ACC112 (cell line): ENCODE measurements at regions not wholly inside any gene's neighbourhood (a gene's known extent, or its start where the extent isn't known, plus 50 kb on each side); places are given as distances from the start of the nearest gene placed in this dataset.

Experiments used
- H2AFZ ChIP-seq: fragments of 200-600 bp; sonication (generic); one replicate; pipeline ENCODE4 v1.6.0; 2017; ENCODE audit warnings: antibody characterized with exemption, low read length; ENCODE audit not compliant: unreplicated experiment
- H3K27ac ChIP-seq: fragments of 200-600 bp; sonication (generic); 2 replicates; pipeline ENCODE4 v1.5.1; 2014; ENCODE audit warnings: low read depth, mild to moderate bottlenecking, antibody characterized with exemption, low read length, moderate library complexity
- H3K27me3 ChIP-seq: fragments of 200-600 bp; sonication (generic); 2 replicates; pipeline ENCODE4 v1.6.1; 2014; ENCODE audit warnings: mild to moderate bottlenecking, antibody characterized with exemption, low read length, moderate library complexity, mixed read lengths; ENCODE audit not compliant: insufficient read depth
- H3K36me3 ChIP-seq: fragments of 200-600 bp; sonication (generic); 2 replicates; pipeline ENCODE4 v1.6.1; 2016; ENCODE audit warnings: mild to moderate bottlenecking, antibody characterized with exemption, low read length, moderate library complexity, mixed read lengths; ENCODE audit not compliant: insufficient read depth
- H3K4me1 ChIP-seq: fragments of 200-600 bp; sonication (generic); one replicate; pipeline ENCODE4 v1.6.1; 2016; ENCODE audit warnings: low read length, mixed read lengths; ENCODE audit not compliant: insufficient read depth, unreplicated experiment, control insufficient read depth
- H3K4me3 ChIP-seq: fragments of 200-600 bp; sonication (generic); 2 replicates; pipeline ENCODE4 v1.5.1; 2014; ENCODE audit warnings: mild to moderate bottlenecking, low read depth, low read length
- H3K79me2 ChIP-seq: fragments of 200-600 bp; sonication (generic); one replicate; pipeline ENCODE4 v1.6.0; 2016; ENCODE audit warnings: low read length; ENCODE audit not compliant: control insufficient read depth, unreplicated experiment, insufficient read depth

DNA sequence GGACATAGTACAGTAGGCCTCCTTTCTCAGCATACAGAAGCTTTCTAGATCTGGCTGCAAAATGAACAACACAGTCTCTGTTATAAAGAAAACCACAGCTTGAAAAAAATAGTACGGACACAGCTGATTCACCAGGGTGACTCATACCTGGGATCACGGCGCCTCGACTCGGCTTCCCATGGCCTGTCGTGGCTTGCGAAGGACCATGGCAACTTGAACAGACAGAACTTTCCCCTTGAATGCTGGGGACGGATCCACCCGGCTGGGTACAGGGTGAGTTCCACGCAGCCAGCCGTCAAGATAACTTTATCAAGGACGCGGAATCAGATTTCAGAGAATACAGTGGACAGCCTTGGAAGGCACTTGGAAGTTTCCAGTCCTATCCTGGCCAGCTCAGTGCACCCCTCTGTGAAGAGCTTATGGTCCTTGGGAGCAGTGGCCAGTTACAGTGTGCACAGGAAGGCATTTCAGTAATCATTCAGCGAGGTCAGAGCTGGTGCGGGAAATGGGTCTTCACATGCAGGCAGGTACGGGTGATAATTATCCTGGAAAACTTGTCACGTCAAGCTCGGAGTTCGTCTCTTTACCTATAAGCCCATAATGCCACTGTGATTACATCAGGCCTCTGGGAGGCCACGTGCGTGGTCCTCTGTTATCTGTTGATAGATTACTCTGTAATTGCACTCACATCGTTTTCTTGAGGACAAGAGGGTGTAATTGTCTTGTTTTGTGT lies 57.9 kb upstream of the MAF start:
- Histone ChIP-seq H3K4me3 (no peak overlapping the region), H3K79me2 (no peaks in the 10 kb centered on the region), H3K27me3 (no peaks in the 10 kb centered on the region), H2AFZ (no peak overlapping the region), H3K36me3 (no peaks in the 10 kb centered on the region), H3K27ac (no peak overlapping the region), H3K4me1 (peaks cover 4% of the 10 kb centered on the region)

DNA sequence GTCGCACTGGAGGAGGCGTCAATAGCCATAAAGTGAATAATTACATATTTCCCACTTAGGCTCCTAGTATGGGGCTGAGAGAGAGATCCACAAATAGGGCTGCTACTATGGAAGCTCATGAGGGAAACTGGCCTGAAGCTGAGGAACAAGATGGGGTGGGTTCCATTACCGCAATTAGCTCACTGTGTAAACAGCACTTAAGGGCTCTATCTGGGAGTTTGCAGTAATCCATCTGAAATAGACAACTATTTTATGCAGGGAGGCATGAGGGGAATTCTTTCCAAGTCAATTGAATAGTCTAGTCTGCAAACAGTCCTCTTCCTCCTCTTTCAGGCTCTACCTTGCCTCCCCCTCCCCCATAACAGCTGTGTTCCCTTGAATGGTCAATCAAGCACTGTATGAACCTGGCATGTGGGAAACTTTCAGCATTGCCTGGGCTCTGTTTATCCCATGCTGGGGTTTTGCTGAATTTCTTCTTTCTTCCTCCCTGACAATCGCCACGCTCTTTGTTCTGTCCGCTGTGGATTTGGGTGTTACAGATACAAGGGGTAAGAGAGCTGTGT lies 56.1 kb upstream of the MAF start:
- Histone ChIP-seq H2AFZ (no peak overlapping the region), H3K36me3 (no peaks in the 10 kb centered on the region), H3K27me3 (no peaks in the 10 kb centered on the region), H3K27ac (no peak overlapping the region), H3K4me3 (no peak overlapping the region), H3K79me2 (no peaks in the 10 kb centered on the region), H3K4me1 (peaks cover 4% of the 10 kb centered on the region)

DNA sequence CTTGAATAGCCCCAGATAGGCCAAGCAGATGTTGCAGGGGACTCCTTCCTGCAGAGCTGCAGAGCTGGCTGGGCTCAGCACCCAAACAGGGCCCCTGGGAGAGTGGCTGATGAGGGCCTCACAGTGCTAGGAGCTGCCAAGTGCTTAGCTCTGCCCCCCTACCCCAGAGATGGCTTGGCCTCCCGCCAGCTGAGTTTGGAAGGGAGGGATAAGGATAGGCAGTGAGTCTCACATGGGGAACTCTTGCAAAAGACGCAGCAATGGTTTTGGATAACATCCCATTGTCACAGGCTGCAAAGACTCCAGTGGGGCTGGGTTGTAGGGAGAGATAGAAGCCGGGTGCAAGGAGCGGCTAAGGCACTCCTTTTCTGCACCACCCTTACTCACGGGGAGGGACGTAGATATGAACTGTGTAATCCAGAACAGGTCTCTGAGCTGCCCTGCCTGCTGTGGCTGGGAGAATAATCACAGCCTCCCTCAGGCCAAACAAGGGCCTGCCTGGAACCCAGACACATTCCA lies 52.9 kb upstream of the MAF start:
- peaks cover 6% of the 10 kb centered on the region for H3K4me1 ChIP-seq
- H3K27ac ChIP-seq, result no peak overlapping the region
- H3K4me3 ChIP-seq, result no peak overlapping the region
- no peak overlapping the region for H2AFZ ChIP-seq
- no peaks in the 10 kb centered on the region for H3K79me2 ChIP-seq
- H3K27me3 ChIP-seq, result no peaks in the 10 kb centered on the region
- no peaks in the 10 kb centered on the region for H3K36me3 ChIP-seq

DNA sequence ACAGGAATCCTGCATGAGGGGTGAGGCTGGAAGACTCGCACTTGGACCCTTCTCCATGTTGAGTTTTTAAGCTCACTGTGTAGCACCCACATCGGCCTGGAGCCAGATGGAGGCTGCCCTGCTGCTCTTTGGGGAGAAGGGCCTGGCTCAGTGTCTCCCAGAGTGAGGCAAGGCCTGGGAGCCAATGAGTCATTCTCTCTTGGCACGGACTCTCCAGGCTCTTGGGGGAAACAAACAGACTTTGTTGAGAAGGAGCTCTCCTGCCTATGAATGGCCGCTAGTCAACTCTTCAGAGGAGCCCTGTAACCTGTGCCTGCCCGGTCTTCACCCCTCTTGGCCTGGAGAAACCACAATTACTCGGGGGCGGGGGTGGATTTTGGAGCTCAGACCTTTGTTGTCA lies 50.8 kb upstream of the MAF start:
- Histone ChIP-seq H3K27ac (no peak overlapping the region), H2AFZ (no peak overlapping the region), H3K27me3 (no peaks in the 10 kb centered on the region)

More for the DNA sequence above, 50.8 kb upstream of the MAF start:
- H3K79me2 ChIP-seq, result no peaks in the 10 kb centered on the region
- no peaks in the 10 kb centered on the region for H3K36me3 ChIP-seq
- H3K4me3 ChIP-seq, result no peak overlapping the region
- H3K4me1 ChIP-seq, result peaks cover 3% of the 10 kb centered on the region
